Peyer's patch (tissue), 4 donors: ENCODE measurements at regions not wholly inside any gene's neighbourhood (a gene's known extent, or its start where the extent isn't known, plus 50 kb on each side); places are given as distances from the start of the nearest gene placed in this dataset.

ENCODE experiments used
- CTCF ChIP-seq, 6 experiments: fragments of 450-650 bp in 4 of 6; fragments of 200-600 bp in 2 of 6; sonication (generic) in 1 of 6; IDR thresholded peaks; one replicate each; pipeline ENCODE4 v1.5.1; 2017 to 2019; ENCODE audit warnings: antibody characterized with exemption in 6 of 6, mild to moderate bottlenecking in 3 of 6, moderate library complexity in 1 of 6
- POLR2A ChIP-seq, 2 donors: fragments of 450-650 bp; IDR thresholded peaks; one replicate each; pipeline ENCODE4 v1.5.1; 2017; ENCODE audit warnings: antibody characterized with exemption in 2 of 2, mild to moderate bottlenecking in 2 of 2, moderate library complexity in 2 of 2

- TF ChIP-seq CTCF (IDR thresholded peaks at IDR 0.05) = no peak
- TF ChIP-seq POLR2A (IDR thresholded peaks at IDR 0.05) = no peak
These were observed 691.7 kb upstream of the SLC35B3 start for GRCh38 chr6:9126878-9127560.
